HG02840 (cell line): ENCODE measurements at regions not wholly inside any gene's neighbourhood (a gene's known extent, or its start where the extent isn't known, plus 50 kb on each side); places are given as distances from the start of the nearest gene placed in this dataset.

ENCODE experiments used
- ATAC-seq: cut with Tn5 transposase; IDR thresholded peaks from one replicate; pipeline ENCODE4 v1.9.1; 2021; ENCODE audit warnings: mild to moderate bottlenecking, moderate library complexity, moderate number of reproducible peaks; ENCODE audit not compliant: unreplicated experiment, low FRiP score

DNA sequence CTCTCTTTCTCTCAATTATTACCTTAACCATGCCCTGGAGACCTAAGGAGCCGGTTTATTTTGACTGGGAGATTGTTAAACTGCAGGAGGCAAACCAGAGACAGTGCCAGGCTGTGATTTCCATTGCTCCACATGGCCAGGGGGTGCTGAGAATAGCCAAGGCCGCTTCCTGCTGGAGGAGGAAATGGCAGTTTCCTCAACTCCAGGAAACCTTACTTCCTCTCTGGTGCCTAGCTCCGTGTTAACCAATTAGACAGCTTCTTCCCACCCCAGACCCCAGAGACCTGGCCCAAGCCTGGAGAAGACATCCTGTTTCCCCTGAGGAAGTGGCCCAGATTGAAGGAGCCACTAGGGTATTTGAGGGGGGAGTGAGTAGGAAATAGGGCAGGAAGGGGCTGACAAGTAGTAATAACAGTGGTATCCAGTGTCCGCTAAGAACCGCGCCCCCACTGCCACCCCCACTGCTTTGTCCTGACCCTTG lies 161.2 kb downstream of the PLPP3 start:
- no peak for ATAC-seq

DNA sequence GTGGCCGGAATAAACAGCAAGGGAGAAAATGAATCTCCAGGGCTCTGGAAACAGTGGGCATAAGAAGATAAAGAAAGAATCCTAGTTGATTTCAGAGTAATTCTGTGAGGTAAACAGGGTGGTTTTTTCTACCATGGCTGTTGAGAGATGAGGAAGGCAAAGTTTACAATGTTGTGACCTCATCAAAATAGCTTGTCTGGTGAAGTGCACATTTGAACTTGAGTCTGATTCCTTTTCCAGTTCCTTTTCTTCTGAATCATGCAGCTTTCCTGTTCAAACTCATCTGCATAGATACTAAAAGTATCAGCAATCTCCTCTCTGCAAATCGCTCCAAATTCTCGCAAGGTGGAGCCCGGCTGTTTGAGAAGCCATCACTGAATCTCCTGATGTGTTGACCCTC lies 161.7 kb downstream of the PLPP3 start:
- ATAC-seq: no peak

DNA sequence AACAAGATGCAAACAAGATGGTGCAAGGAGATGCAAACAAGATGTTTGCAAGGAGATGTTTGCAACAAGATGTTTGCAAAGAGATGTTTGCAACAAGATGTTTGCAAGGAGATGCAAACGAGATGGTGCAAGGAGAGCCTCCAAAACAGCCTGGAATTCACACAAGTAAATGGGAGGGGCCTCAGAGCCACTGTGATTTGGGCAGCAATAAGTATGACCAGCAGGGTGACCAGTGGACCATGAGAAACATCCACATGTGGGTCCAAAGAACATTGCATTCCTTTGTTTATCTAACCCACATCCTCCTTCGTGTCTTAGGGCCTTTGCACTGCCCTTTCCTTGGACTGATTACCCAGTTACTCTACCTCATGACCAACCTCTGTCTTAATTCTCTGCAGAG lies 162.9 kb downstream of the PLPP3 start:
- ATAC-seq: no peak

DNA sequence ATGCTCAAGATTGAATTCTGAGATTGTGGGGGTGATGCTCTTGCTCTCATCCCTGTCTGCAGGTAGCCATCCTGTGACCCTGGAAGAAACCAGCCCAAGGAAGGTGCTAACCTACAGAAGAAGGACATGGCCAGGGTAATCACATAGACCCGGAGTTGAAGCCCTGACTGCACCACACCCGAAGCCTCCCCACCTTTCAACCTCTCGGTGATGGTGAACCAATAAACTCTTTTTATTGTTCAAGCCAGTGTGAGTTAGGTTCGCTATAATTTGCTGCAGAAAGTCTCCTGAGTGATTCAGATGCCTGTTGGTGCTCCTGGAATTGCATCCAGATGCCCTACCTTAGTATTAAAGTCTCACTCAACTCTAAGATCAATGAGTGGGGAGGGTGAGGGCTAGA lies 163.6 kb downstream of the PLPP3 start:
- ATAC-seq: no peak

DNA sequence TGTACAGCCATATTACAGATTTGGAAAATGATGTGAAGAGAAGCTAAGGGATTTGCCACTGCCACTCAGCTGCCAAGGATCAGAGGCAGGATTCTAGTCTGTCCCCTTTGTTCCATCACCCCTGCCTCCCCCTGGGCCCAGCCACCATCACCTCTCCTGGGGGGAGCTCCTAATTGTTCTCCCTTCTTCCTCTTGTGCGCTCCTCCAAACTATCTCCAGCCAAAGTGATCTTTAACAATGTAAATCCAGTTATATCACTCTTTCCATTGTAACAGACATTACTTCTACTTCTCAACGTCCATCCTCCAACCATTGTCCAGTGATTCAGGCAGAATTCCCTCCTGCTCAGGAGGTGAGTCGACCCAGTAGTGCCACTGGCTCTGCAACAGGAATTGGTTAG lies 164.1 kb downstream of the PLPP3 start:
- ATAC-seq: no peak

DNA sequence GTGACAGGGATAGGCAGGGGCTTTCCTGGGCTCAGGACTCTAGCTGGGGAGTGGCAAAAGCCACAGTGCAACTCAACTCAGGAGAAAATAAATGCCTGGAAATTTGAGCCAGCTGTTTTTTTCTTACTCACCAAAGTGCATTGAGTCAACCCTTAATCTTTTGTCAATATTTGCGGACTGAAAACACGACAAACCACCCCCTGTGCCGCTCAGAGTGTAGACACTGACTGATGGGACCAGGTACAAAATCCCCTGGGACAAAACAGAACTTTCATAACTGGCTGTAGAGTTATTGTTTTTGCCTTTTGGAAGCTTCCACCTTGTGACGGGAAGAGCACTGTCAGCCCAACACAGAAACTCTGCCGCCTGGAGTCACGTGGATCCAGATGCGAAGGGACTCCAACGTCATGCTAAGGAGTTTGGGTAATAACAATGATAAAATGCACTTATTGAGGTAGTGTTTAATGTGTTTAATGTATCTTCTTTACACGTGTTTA lies 164.6 kb downstream of the PLPP3 start:
- no peak for ATAC-seq

DNA sequence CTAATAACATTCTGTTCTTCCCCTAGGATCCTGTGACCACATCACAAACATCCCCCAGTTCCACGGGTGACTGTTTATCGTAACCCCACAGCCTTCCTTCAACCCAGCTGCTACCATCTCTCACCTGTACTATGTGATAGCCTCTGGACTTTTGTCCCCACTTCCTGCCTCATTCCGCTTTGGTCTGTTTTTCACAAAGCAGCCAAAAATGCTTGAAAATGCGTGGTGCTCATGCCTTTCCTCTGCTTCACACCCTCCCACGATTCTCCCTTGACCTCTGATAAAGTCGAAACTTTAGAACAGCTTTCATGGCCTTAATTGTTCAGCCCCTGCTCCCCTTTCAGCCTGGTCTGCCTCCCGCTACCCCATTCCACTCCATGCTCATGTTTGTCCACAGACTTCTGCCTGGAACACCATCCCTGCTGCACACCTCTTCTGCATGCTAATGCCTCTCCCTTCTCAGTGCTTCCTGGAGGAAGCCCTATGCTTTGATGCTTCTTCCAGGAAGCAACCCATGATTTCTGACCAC lies 165.6 kb downstream of the PLPP3 start:
- ATAC-seq: no peak

DNA sequence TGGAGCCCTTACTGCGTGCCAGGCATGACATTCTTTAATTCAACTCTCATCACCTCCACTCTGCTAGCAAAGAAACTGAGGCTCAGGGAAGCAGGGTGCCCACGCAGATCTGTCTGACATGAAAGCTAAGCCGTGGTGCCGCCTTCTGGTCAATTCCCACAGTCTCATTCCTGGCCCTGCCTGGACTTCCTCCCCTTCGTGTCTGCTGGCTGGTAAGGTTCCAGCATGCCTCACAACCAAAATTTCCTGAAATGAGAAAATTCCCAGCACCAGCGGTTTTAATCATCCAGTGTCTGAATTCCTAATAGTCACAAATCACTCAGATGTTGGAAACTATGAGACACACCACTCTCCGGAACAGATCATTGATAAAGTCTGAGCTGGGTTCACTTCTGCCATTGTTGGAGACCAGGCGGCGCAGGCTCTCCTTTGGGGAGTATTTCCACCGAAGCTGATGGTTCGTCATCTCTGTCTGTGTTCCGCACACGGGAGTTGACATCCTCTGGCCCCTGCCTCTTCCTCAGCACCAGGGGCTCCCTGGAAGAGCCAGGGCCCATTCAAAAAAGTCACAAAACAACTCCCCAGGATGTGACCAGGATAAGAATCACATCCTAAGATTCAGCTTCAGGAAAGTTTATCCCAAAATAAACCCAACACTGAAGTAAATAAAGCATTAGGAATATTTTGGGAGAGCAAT lies 167.7 kb downstream of the PLPP3 start:
- no peak for ATAC-seq

DNA sequence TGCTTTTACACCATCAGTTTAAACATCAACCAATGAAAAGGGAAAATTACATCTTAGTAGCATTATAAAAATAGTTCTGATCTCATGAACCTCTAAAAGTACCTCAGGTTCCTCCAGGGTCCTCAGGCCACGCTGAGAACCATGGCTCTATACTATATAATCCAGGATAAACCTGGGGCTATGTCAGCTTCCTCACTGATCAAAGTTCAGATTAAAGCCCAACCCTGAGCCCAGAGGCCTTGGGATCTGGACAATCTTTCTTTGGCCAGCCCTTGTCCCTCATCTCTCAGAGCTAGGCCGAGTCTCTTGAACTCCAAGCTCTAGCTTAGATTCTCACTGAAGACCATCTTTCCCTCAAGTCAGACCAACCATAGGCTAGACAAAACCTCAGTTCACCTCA lies 168.3 kb downstream of the PLPP3 start:
- ATAC-seq: no peak

DNA sequence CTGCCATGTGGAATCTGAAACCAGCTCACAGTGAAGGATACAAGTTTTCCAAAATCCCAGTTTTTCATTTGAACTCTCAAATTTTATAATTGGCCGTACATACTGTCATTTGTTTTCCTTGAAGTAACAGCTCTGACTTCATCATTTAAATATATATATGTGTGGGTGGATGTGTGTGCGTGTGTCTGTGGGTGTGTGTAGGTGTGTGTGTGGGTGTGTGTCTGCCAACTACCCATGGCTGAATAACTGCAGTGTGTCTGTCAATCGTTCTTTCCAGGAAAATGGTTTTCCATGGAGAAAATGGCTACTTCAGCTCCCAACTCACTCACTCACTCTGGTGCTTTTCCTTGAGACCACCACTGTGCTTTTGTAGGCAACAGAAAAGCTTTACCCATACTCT lies 169.0 kb downstream of the PLPP3 start:
- no peak for ATAC-seq

DNA sequence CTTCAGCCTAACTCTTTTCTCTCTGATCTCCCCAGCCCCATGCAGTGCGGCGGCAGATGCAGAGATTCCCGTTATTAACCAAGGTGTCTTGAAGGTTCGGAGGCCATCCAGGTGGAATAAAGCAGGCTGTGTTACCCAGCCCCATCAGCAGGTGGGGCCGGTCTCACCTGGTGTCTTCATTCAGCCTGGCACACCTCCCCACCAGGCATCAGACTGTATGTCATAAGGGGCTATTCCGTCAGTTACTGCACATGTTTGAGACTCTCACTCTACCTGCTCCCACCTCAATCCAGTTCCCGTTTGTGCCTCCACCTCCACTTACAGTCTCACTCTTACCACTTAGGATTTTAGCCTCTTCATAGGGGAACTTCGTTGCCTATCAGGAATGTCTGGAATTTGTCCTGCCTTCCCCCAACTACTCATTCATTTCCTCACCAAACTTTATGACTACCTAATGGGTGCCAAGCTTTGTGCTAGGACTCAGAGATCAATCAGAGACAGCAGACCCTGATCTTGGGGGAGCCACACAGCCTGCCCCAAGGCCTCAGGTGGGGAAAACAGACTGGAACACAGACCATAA lies 170.2 kb downstream of the PLPP3 start:
- ATAC-seq: no peak

DNA sequence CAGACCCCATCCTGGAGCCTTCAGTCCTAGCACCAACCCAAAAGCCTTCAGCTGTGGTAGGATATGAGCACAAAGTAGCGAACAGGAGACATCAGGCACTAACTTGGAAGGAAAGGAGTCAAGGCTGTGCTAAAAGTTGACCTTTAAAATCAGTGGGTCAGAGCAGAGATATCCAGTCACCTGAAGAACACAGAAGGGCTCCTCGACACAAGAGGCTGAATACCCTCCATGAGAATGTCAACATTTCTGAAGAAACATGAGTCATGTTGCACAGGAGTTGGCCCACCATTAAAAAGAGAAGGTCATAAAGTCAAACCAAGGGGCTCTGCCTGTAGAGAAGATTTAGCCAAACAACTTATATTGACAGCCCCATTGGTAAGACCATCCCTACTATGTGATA lies 172.5 kb downstream of the PLPP3 start:
- no peak for ATAC-seq

DNA sequence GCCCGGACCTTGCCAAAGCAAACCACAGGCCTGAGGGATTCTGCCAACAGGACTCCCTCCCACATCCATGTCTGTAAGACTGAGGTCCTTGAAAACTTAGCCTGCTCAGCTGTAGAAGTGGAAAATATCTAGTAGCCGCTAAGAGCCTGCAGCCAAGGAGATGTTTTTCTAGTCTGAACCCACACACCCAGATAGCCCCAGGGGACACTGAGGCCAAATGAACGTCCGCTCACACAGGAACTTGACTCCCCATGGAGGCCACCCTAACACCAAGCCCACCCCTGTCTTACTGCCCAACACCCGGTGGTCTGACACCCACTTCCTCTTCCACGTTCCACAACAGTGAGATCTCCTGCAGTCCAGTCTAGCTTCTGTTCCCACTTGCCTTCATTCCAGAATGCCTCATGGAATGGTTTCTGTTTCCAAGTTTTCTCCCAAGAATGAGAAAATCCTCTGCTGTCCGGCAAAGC lies 174.8 kb downstream of the PLPP3 start:
- no peak for ATAC-seq

DNA sequence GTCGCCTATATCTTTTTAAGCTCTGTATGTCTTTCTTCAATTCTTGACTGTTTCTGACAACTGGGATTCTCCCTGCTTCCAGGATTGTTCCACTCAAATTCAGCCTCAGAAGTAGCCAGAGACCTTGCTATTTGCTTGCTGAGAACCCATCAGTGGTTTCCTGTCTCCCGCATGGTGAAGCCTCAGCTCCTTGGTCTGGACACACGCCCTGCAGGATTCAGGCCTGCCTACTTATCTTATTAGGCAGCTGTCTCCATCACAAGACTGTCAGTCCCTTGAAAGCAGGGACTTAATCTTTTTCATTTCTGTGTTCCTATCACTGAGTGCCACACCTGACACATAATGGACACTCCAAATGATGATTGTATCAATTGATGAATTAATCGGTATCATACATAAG lies 175.3 kb downstream of the PLPP3 start:
- no peak for ATAC-seq

DNA sequence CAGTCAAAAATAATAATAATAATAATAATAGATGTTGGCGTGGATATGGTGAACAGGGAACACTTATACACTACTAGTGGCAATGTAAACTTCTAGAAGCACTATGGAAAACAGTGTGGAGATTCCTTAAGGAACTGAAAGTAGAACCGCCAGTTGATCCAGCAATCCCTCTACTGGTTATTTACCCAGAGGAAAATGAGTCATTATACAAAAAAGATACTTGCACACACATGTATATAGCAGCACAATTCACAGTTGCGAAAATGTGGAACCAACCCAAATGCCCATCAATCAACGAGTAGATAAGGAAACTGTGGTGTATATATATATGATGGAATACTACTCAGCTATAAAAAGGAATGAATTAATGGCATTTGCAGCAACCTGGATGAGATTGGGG lies 176.0 kb downstream of the PLPP3 start:
- ATAC-seq: no peak

DNA sequence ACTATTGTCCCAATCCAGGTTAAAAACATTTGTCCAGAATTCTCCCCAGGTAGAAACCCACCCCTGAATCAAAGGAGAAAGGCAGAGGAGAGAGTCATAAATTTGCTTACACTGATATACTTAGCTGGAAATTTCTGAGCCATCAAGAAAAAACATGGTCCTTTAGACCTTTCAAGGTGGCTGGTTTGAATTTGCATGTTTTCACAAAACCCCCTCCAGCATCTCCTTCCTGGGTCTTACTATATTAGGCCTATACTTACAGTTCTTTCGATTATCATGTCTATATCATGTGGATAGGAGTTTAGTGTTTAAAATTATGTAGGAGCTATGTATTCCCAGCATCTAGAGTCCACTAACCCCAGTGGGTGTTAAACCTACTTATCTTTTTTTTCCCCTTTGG lies 178.2 kb downstream of the PLPP3 start:
- no peak for ATAC-seq

DNA sequence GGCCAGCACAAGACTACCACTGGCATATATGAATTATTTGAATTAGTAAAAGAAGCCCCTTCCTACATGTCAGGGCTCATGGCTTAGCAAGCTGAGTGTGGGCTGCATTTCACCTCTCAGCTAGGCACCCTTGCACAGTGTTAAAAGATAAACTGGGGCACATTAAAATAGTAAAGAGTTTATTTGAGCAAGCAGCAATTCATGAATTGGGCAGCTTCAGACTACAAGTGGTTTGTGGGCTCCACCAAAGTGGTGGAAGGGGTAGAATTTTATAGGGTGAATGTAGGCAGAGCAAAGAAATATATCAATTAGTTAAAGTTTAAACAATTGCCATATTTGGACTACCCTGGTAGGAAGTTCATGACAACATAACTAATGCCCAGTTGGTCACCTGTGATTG lies 178.8 kb downstream of the PLPP3 start:
- no peak for ATAC-seq

DNA sequence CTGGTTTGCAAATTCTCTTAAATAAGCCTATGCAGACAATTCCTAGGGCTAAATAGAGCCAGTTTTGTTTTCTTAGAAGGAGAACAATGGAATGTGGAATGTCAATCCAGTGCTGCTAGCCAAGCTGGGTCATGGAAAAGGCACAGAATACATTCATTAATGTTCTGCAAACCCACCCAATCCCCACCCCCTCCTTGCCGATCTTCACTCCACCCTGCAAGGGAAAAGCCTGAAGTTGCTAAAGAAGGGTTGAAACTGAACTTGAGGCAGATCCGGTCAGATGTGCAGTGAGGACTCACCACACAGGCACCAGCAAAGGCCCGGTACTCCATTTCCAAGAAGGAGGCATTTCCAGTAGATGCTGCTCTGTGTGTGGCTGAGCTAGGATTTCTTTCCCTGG lies 179.6 kb downstream of the PLPP3 start:
- no peak for ATAC-seq

DNA sequence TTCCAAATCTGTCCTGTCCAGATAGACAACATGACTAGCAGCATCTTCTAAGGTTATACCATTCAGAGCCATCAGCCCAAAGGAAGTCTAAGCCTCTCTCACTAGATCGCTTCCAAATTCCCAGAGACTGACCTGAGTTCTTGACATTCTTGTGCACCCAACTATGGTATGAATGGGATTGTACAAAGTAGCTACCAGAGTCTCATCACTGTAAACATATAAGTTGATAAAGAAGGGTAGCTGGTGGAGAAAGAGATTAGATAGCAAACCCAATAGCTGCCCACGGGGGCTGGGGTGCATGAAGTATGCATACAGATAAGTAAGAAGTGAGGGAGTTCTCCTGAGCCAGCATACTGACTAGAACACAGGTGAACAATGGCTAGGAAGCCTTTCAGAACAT lies 180.0 kb downstream of the PLPP3 start:
- ATAC-seq: no peak

DNA sequence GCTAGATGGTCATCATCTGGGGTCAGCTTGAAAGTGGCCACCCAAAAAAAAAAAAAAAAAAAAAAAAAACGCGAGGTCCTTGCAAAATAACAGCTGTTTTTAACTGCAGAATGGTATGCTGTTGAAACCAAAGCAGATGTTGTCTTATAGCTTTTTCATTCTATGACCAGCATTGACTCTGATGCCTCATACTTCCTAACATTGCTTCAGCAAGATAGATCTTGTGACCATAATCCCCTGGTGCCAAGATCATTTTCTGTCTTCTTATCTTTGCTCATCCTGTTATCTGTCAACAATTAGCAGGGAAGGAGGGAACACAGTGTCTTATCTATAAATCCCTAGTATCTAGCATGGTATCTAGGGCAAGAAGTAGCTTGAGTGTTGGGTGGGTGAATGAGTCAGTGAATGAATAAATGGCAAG lies 181.5 kb downstream of the PLPP3 start:
- no peak for ATAC-seq

DNA sequence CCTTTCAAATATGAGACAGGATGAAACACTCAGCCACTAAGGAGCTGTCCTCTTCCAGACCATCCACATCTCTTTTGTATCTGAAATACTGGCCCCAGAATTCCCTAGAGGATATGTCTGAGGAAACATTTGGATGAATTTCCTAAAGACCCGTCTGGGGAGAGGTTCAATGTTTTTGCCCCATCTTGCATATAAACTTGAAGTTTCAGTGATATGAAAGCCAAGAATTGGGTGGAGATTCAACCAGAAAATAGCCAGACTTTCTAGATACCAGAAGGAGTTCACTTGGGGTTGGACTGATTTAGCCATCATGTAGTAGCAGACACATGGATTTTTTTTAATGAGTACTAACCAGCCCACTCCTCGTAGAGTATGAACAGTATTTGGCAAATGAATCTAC lies 182.0 kb downstream of the PLPP3 start:
- no peak for ATAC-seq

DNA sequence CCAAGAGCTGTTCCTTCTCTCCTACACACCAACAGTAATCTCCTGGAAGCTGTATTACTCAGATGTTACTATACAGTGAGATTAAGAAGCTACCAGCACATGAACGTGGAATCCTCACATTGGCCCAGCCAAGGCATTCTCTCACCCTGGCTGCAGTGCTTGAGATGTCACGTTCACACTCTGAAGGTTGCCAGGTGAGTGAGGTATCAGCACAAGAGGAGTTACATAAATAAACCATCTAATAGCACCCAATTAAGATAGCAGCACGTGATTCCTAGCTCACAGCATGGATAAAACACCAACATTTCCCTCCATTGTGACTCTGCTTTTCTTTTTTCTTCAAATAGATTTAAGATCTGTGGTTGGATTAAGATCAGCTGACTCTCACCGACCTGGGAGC lies 182.8 kb downstream of the PLPP3 start:
- ATAC-seq: no peak
